GM12864 (cell line): ENCODE measurements at regions not wholly inside any gene's neighbourhood (a gene's known extent, or its start where the extent isn't known, plus 50 kb on each side); places are given as distances from the start of the nearest gene placed in this dataset.

Experiments
- DNase-seq: peaks from one replicate; pipeline ENCODE4 v3.0.0-alpha.2; 2011; ENCODE audit warnings: low read depth
- H3K4me3 ChIP-seq: 2 replicates; pipeline ENCODE4 v1.5.1; 2011; ENCODE audit warnings: mild to moderate bottlenecking, low read depth, low read length, control low read depth
- TF ChIP-seq, protein P1 (sequence below): IDR thresholded peaks from 2 replicates; pipeline ENCODE4 v1.5.1; 2011; ENCODE audit warnings: low read depth, mild to moderate bottlenecking, moderate library complexity, low read length, control low read depth, inconsistent platforms; ENCODE audit errors: missing control alignments

DNA sequence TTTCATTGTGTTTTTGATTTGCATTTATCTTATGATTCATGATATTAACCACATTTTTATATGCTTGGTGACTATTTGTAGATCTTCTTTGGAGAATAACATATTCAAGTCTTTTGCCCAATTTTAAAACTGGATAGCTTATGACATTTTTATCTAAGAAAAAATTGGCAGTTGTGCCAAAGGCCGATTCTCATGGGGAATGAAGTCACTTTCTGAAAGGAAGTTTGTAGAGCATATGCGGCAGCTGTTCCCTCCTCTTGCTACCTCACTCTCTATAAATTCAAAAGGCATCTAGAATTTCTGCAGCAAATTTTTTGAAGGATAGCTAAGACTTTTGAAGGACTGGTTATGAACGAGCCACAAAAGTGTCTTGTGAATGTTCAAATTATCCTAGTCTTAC, 2353.5 kb downstream of the ARAP2 start:
- no peak overlapping the region for H3K4me3 ChIP-seq
- TF ChIP-seq, protein P1, sequence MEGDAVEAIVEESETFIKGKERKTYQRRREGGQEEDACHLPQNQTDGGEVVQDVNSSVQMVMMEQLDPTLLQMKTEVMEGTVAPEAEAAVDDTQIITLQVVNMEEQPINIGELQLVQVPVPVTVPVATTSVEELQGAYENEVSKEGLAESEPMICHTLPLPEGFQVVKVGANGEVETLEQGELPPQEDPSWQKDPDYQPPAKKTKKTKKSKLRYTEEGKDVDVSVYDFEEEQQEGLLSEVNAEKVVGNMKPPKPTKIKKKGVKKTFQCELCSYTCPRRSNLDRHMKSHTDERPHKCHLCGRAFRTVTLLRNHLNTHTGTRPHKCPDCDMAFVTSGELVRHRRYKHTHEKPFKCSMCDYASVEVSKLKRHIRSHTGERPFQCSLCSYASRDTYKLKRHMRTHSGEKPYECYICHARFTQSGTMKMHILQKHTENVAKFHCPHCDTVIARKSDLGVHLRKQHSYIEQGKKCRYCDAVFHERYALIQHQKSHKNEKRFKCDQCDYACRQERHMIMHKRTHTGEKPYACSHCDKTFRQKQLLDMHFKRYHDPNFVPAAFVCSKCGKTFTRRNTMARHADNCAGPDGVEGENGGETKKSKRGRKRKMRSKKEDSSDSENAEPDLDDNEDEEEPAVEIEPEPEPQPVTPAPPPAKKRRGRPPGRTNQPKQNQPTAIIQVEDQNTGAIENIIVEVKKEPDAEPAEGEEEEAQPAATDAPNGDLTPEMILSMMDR, result no peak
- DNase-seq, result no peak

DNA sequence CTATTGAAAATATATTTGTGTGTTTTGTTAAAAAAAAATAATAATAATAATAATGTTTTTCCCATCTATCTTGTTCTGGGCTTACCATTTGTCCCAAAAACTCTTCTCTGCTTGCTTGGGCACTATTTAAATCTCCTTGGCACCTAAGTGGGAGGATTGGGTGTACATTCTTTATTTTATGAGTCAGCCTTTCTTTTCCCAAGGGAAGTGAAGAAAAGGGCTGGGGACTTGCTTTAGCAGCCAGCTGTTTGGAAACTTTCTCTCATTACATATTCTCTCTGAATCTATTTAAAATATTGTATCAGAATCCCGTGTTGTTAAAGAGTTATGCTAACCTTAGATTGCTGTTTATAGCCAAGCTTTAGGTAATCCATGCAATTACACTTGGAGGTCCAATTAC, 2332.4 kb downstream of the ARAP2 start:
- DNase-seq, result no peak
- TF ChIP-seq, protein P1, result no peak
- no peak overlapping the region for H3K4me3 ChIP-seq

DNA sequence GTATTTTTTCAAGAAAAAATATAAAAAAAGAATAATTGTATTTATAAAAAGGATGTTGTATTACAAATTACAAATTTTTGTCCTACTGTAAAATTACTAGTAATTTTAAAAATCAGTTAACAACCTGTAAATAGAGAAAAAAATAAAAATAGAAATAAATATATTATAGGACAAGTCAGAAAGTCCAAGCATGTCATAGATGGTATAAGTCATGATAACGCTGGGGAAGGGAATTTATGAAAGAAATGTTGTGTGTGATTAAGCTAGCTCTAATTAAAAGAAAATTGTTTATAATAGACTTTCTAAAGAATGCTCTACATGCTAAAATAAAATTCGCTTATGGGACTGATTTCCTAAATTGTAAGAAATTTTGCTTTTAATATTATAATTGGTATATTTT, 2329.9 kb downstream of the ARAP2 start:
- H3K4me3 ChIP-seq, result no peak overlapping the region
- TF ChIP-seq, protein P1, result no peak
- no peak for DNase-seq

DNA sequence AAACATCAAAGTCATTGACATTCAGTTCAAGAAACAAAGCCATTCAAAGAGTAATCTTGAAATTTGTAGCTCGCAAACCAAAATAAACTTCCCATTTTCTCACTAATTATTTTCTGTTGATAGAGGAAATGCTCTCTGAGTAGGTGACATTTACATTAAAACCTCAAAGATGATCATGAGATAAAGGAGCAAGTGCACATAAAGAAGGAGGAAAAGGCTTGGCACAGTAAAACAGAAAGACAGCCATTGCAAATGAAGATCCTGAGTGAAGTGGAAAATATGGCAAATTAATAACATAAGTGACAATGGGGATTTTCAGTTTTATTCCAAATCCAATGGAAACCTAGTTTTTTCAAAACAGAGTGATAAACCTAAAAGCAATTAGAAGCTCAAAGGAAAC, 2320.8 kb downstream of the ARAP2 start:
- no peak for DNase-seq
- H3K4me3 ChIP-seq, result no peak overlapping the region
- TF ChIP-seq, protein P1, result no peak

DNA sequence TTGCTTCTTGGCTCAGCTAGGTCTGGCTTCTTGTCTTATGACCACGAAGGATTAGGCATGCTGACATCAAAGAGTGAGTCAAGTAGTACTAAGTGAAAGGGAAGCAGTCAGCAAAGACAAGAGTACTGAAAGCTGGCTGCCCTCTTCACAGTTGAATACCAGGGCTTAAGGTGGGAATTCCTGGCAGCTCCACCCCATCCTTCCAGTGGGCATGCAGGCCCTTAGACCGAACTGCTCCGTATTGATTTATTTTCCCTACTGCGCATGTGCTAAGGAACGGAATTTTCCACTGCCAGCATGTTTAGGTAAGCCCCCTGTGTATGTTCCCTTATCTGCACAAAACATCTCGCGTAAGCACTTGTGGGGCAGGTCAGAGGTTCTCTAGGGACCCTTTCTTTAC, 2320.1 kb downstream of the ARAP2 start:
- H3K4me3 ChIP-seq, result no peak overlapping the region
- TF ChIP-seq, protein P1, result no peak
- no peak for DNase-seq

DNA sequence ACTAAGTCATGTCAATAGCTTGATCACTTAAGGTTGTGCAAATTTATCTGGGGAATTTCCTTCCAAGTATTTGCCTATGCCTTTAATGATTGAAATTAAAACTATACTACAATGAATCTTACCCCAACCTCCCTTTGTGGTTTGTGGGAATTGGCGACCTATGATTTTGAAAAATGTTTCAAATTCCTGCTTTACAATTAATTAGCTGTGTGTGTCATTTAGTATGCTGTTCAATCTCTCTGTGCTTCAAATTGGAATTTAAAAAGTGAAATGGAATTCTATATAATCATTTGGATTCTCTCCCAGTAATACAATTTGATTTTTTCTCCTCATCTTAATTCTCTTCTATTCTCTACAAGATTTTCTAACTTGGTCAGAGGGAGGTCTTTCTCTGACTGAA, 2319.5 kb downstream of the ARAP2 start:
- DNase-seq, result no peak
- no peak overlapping the region for H3K4me3 ChIP-seq
- TF ChIP-seq, protein P1, result no peak

DNA sequence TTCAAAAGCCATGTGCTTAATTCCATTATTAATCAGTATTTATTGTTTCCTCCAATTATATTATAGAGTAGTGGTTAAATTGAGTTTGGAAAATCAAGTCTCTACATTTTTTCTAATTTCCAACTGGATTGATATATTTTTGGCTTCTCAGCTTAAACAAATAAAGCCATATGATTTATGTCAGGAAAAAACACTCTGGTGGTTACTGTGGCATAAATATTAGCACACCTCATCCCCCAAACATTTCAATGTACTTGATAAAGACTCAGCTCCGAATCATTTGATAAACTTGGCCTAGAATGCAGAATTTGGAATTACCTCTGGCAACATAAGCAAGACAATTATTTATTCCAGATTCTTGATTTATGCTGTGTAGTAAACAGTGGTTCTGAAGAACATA, 2313.8 kb downstream of the ARAP2 start:
- TF ChIP-seq, protein P1, result no peak
- H3K4me3 ChIP-seq, result no peak overlapping the region
- DNase-seq, result no peak
